ENCODE measurements at regions not wholly inside any gene's neighbourhood (a gene's known extent, or its start where the extent isn't known, plus 50 kb on each side); places are given as distances from the start of the nearest gene placed in this dataset.

DNA sequence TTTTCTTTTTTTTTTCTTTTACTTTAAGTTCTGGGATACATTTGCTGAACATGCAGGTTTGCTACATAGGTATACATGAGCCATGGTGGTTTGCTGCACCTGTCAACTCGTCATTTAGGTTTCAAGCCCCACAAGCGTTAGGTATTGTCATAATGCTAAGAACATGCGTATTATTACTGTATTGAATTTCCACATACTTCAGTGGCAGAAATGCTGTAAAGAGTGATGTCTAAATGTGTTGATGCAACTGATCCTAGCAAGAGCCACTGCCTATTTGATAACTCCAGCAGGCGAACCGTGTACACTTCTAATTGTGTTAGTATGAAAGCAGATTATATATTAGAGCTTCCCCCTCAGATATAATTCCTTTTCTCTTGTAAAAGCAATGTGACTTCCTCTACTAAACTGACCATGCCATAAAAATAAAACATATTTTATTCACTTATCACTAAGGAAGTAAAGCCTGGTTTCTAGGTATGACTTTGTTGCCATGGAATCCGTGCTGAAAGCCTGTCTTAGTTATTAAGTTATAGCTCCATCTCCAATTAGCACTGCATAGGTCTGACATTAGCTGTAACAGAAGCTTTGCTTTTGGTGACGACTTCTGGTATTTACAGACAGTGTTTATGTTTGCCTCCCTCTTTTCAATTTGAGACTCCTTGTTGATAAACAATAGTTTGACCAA lies 280.0 kb downstream of the GALR1 start:
- TF ChIP-seq POLR2A (IDR thresholded peaks at IDR 0.05) = no peak
- TF ChIP-seq CTCF (IDR thresholded peaks at IDR 0.05 in 8 of 11, conservative IDR thresholded peaks at IDR 0.05 in 3 of 11) = no peak
- no peak for TF ChIP-seq POLR2AphosphoS5 (IDR thresholded peaks at IDR 0.05)

Data from spleen (tissue), 7 donors.